HCT116 (cell line): ENCODE measurements at regions not wholly inside any gene's neighbourhood (a gene's known extent, or its start where the extent isn't known, plus 50 kb on each side); places are given as distances from the start of the nearest gene placed in this dataset.

ENCODE experiments used
- CTCF ChIP-seq, 3 experiments: fragments of 200-600 bp in 1 of 3; sonication (generic) in 1 of 3; IDR thresholded peaks in 2 of 3; conservative IDR thresholded peaks in 1 of 3; 2 replicates each; pipeline ENCODE4 v1.5.1; 2012 to 2017; ENCODE audit warnings: low read depth in 2 of 3, low read length in 2 of 3, antibody characterized with exemption in 1 of 3, borderline replicate concordance in 1 of 3, control low read depth in 1 of 3, mild to moderate bottlenecking in 1 of 3, mixed read lengths in 1 of 3, mixed run types in 1 of 3, moderate library complexity in 1 of 3; ENCODE audit not compliant: insufficient read depth in 1 of 3
- POLR2A ChIP-seq: IDR thresholded peaks from 2 replicates; pipeline ENCODE4 v1.7.0; 2011; ENCODE audit warnings: borderline replicate concordance; ENCODE audit not compliant: insufficient read depth, insufficient read length; ENCODE audit errors: extremely low read depth
- ZNF274 ChIP-seq: fragments of 200-500 bp; sonication (Bioruptor generic); IDR thresholded peaks from 2 replicates; pipeline ENCODE4 v1.6.1; 2014; ENCODE audit warnings: mild to moderate bottlenecking, low read depth, low read length, inconsistent platforms

DNA sequence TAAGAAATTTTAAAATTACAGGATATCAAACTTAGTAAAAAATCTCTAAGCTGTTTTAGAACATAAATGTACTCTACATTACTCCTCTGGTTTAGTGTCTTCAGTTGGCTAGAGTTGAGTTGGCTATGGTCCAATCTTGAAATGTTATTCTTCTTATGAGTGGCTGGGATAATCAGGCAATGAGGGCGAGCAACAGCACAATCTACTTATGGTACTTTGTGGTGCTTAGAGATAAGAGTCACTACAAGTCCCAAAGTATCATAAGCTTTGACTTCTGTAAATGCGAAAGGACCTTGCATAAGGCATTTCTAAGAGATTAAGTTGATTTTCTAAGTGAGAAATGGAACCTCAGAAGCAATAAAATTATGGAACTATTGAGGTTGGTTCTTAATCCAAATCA, 361.7 kb downstream of the GPD2 start:
- no peak for TF ChIP-seq ZNF274
- TF ChIP-seq POLR2A = no peak
- TF ChIP-seq CTCF (IDR thresholded peaks at IDR 0.05 in 2 of 3, conservative IDR thresholded peaks at IDR 0.05 in 1 of 3; ENCODE audit: borderline replicate concordance in 1 of 3, insufficient read depth in 1 of 3, low read depth in 2 of 3, low read length in 2 of 3) = no peak
